KMS-11 (cell line): ENCODE measurements at regions not wholly inside any gene's neighbourhood (a gene's known extent, or its start where the extent isn't known, plus 50 kb on each side); places are given as distances from the start of the nearest gene placed in this dataset.

ENCODE experiments used
- H2AFZ ChIP-seq: fragments of 200-600 bp; sonication (generic); 2 replicates; pipeline ENCODE4 v1.6.1; 2016; ENCODE audit warnings: antibody characterized with exemption, mixed run types, low read depth
- H3K27ac ChIP-seq: fragments of 200-600 bp; sonication (generic); 2 replicates; pipeline ENCODE4 v1.6.1; 2016; ENCODE audit warnings: mild to moderate bottlenecking, mixed run types
- H3K27me3 ChIP-seq: fragments of 200-600 bp; sonication (generic); 2 replicates; pipeline ENCODE4 v1.6.1; 2017; ENCODE audit warnings: mild to moderate bottlenecking, low read depth, mixed run types, moderate library complexity; ENCODE audit not compliant: insufficient read depth
- H3K36me3 ChIP-seq: fragments of 200-600 bp; sonication (generic); 2 replicates; pipeline ENCODE4 v1.6.1; 2017; ENCODE audit warnings: mild to moderate bottlenecking, mixed run types; ENCODE audit not compliant: insufficient read depth
- H3K4me1 ChIP-seq: fragments of 200-600 bp; sonication (generic); 2 replicates; pipeline ENCODE4 v1.6.1; 2016; ENCODE audit warnings: mild to moderate bottlenecking, low read depth, mixed run types; ENCODE audit not compliant: poor library complexity, severe bottlenecking
- H3K4me2 ChIP-seq: fragments of 200-600 bp; sonication (generic); 2 replicates; pipeline ENCODE4 v1.7.0; 2016; ENCODE audit warnings: mild to moderate bottlenecking, mixed run types
- H3K4me3 ChIP-seq: fragments of 200-600 bp; sonication (generic); IDR thresholded peaks from 2 replicates; pipeline ENCODE4 v1.6.1; 2017; ENCODE audit warnings: low read depth, low read length, mixed read lengths; ENCODE audit not compliant: insufficient read depth
- H3K79me2 ChIP-seq: fragments of 200-600 bp; sonication (generic); 2 replicates; pipeline ENCODE4 v1.6.1; 2016; ENCODE audit warnings: low read depth, mixed run types; ENCODE audit not compliant: insufficient read depth
- H3K9ac ChIP-seq: fragments of 200-600 bp; sonication (generic); 2 replicates; pipeline ENCODE4 v1.6.1; 2016; ENCODE audit warnings: mild to moderate bottlenecking, mixed run types
- H4K20me1 ChIP-seq: fragments of 200-600 bp; sonication (generic); 2 replicates; pipeline ENCODE4 v1.6.1; 2016; ENCODE audit warnings: mild to moderate bottlenecking, mixed run types; ENCODE audit not compliant: insufficient read depth
- CTCF ChIP-seq: fragments of 200-600 bp; sonication (generic); conservative IDR thresholded peaks from 2 replicates; pipeline ENCODE4 v1.6.1; 2017; ENCODE audit warnings: low read depth, mild to moderate bottlenecking, antibody characterized with exemption, low read length, moderate library complexity, mixed read lengths

- Histone ChIP-seq H3K27ac (no peak overlapping the region), H3K27me3 (no peaks in the 10 kb centered on the region), H3K4me1 (no peaks in the 10 kb centered on the region), H3K9ac (no peak overlapping the region), H2AFZ (no peak overlapping the region), H4K20me1 (no peaks in the 10 kb centered on the region), H3K4me2 (no peak overlapping the region), H3K36me3 (no peaks in the 10 kb centered on the region), H3K79me2 (no peaks in the 10 kb centered on the region), H3K4me3 (no peak overlapping the region)
- no peak for TF ChIP-seq CTCF
These were observed 70.7 kb downstream of the CETN3 start for GRCh38 chr5:90338712-90339372.

GRCh38 chr5:90337449-90338052, 72.0 kb downstream of the CETN3 start:
- H3K4me3 ChIP-seq: no peak overlapping the region
- H3K79me2 ChIP-seq: no peaks in the 10 kb centered on the region
- H3K36me3 ChIP-seq: no peaks in the 10 kb centered on the region
- H3K9ac ChIP-seq: no peak overlapping the region
- no peaks in the 10 kb centered on the region for H4K20me1 ChIP-seq
- no peaks in the 10 kb centered on the region for H3K4me1 ChIP-seq
- H3K4me2 ChIP-seq: no peak overlapping the region
- H3K27ac ChIP-seq: no peak overlapping the region
- no peak overlapping the region for H2AFZ ChIP-seq
- H3K27me3 ChIP-seq: no peaks in the 10 kb centered on the region
- TF ChIP-seq CTCF: no peak

- TF ChIP-seq CTCF: no peak
- no peaks in the 10 kb centered on the region for H3K36me3 ChIP-seq
- no peak overlapping the region for H3K4me3 ChIP-seq
- no peaks in the 10 kb centered on the region for H3K4me1 ChIP-seq
- H3K27me3 ChIP-seq: no peaks in the 10 kb centered on the region
- H3K27ac ChIP-seq: no peak overlapping the region
- H4K20me1 ChIP-seq: no peaks in the 10 kb centered on the region
- no peak overlapping the region for H3K9ac ChIP-seq
- no peaks in the 10 kb centered on the region for H3K79me2 ChIP-seq
- no peak overlapping the region for H2AFZ ChIP-seq
- H3K4me2 ChIP-seq: no peak overlapping the region
These were observed 72.8 kb downstream of the CETN3 start for GRCh38 chr5:90336752-90337151.

GRCh38 chr5:90334741-90335140, 74.8 kb downstream of the CETN3 start:
- Histone ChIP-seq H2AFZ (no peak overlapping the region), H3K4me3 (no peak overlapping the region), H4K20me1 (no peaks in the 10 kb centered on the region), H3K36me3 (no peaks in the 10 kb centered on the region), H3K27me3 (no peaks in the 10 kb centered on the region), H3K4me2 (no peak overlapping the region), H3K4me1 (no peaks in the 10 kb centered on the region), H3K79me2 (no peaks in the 10 kb centered on the region), H3K9ac (no peak overlapping the region), H3K27ac (no peak overlapping the region)
- no peak for TF ChIP-seq CTCF
